BLaER1 (cell line): ENCODE measurements at regions not wholly inside any gene's neighbourhood (a gene's known extent, or its start where the extent isn't known, plus 50 kb on each side); places are given as distances from the start of the nearest gene placed in this dataset.
A peak's percentile ranks its signal among the peaks of the same experiment; 100 is the strongest.

Experiments
- H3K27ac ChIP-seq: shearing (Covaris generic); formaldehyde crosslinking; 2 replicates; pipeline ENCODE4 v1.8.1; 2022
- H3K27me3 ChIP-seq: shearing (Covaris generic); formaldehyde crosslinking; 2 replicates; pipeline ENCODE4 v1.8.1; 2022
- H3K36me3 ChIP-seq: shearing (Covaris generic); formaldehyde crosslinking; 2 replicates; pipeline ENCODE4 v1.8.1; 2022
- H3K4me1 ChIP-seq: shearing (Covaris generic); formaldehyde crosslinking; 2 replicates; pipeline ENCODE4 v1.8.1; 2022
- H3K4me2 ChIP-seq: shearing (Covaris generic); formaldehyde crosslinking; 2 replicates; pipeline ENCODE4 v1.8.1; 2022
- H3K4me3 ChIP-seq: shearing (Covaris generic); formaldehyde crosslinking; 2 replicates; pipeline ENCODE4 v1.8.1; 2022
- H3K9ac ChIP-seq: shearing (Covaris generic); formaldehyde crosslinking; 2 replicates; pipeline ENCODE4 v1.8.1; 2022
- H3K9me3 ChIP-seq: shearing (Covaris generic); formaldehyde crosslinking; 2 replicates; pipeline ENCODE4 v1.8.1; 2022
- H4K20me1 ChIP-seq: shearing (Covaris generic); formaldehyde crosslinking; 2 replicates; pipeline ENCODE4 v1.8.1; 2022
- Cebpa-rat ChIP-seq: shearing (Covaris generic); IDR thresholded peaks from 2 replicates; pipeline ENCODE4 v1.8.1; 2022

DNA sequence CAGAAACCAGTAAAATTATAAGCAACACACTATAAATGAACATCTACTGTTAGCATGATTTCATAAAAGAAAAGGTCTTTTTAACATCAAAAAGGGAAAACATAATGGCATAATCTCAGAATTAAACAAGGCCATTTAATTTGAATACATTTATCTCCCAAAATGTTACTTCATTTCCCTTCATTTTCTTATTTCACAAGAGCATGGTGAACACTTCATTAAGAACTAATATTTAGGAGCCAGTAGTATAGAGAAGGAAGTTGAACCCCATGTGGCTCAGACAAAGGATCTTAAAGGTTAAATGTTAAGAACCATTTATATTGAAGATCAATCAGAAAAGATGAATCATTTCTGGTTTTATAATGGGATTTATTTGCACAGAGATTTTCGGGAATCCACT is 981.7 kb downstream of the TTLL7 start:
- Histone ChIP-seq H4K20me1 (no peaks in the 10 kb centered on the region), H3K9me3 (peaks cover 18% of the 10 kb centered on the region), H3K4me2 (no peak overlapping the region), H3K4me1 (no peaks in the 10 kb centered on the region), H3K27me3 (no peaks in the 10 kb centered on the region), H3K4me3 (no peak overlapping the region), H3K36me3 (no peaks in the 10 kb centered on the region), H3K27ac (no peak overlapping the region), H3K9ac (no peak overlapping the region)
- TF ChIP-seq Cebpa-rat, result no peak

GRCh38 chr1:83016354-83016849 is 982.5 kb downstream of the TTLL7 start:
- Histone ChIP-seq H3K4me2 (no peak overlapping the region), H3K27me3 (no peaks in the 10 kb centered on the region), H3K4me1 (no peaks in the 10 kb centered on the region), H3K27ac (no peak overlapping the region), H3K4me3 (no peak overlapping the region), H3K36me3 (no peaks in the 10 kb centered on the region), H4K20me1 (no peaks in the 10 kb centered on the region), H3K9ac (no peak overlapping the region), H3K9me3 (peaks cover 18% of the 10 kb centered on the region)
- TF ChIP-seq Cebpa-rat, result no peak

- Histone ChIP-seq H3K4me1 (no peaks in the 10 kb centered on the region), H4K20me1 (no peaks in the 10 kb centered on the region), H3K36me3 (no peaks in the 10 kb centered on the region), H3K27ac (no peak overlapping the region), H3K9me3 (peaks cover 7% of the 10 kb centered on the region), H3K27me3 (no peaks in the 10 kb centered on the region), H3K4me3 (no peak overlapping the region), H3K9ac (no peak overlapping the region), H3K4me2 (no peak overlapping the region)
- TF ChIP-seq Cebpa-rat, result no peak
Observed at GRCh38 chr1:83015163-83015562, 983.8 kb downstream of the TTLL7 start.

DNA sequence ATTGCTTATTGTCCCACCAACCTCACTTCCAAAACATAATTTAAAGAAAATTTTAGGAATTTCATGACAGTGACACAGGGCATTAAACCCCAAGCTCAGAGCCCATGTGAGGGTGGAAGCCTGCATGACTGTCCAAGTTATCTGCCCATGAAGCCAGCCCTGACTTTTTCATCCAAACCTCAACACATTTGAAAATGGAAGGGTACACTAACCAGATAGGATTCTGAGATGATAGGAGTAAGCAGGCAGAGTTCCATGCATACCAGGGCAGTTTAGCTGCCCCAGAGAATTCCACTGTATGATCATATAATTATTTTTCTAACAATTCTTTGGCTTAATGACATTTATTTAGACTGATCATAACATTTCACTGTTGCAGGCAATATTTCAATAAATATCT is 986.0 kb downstream of the TTLL7 start:
- no peak for TF ChIP-seq Cebpa-rat

GRCh38 chr1:83011265-83011664 is 987.7 kb downstream of the TTLL7 start:
- TF ChIP-seq Cebpa-rat, result no peak
- H3K27me3 ChIP-seq, result no peaks in the 10 kb centered on the region

More for the DNA sequence above, 986.0 kb downstream of the TTLL7 start:
- H3K9me3 ChIP-seq, result no peaks in the 10 kb centered on the region
- no peak overlapping the region for H3K4me2 ChIP-seq
- H3K4me3 ChIP-seq, result no peak overlapping the region
- no peaks in the 10 kb centered on the region for H3K27me3 ChIP-seq
- no peak overlapping the region for H3K9ac ChIP-seq
- H3K27ac ChIP-seq, result no peak overlapping the region
- no peaks in the 10 kb centered on the region for H3K36me3 ChIP-seq
- H4K20me1 ChIP-seq, result no peaks in the 10 kb centered on the region
- H3K4me1 ChIP-seq, result peaks cover 4% of the 10 kb centered on the region

GRCh38 chr1:83006271-83006670 is 992.7 kb downstream of the TTLL7 start:
- H3K4me2 ChIP-seq, result peak overlapping the region; percentile 53
- H3K4me3 ChIP-seq, result no peak overlapping the region
- no peaks in the 10 kb centered on the region for H3K27me3 ChIP-seq
- no peaks in the 10 kb centered on the region for H3K36me3 ChIP-seq
- no peaks in the 10 kb centered on the region for H3K9me3 ChIP-seq
- peaks cover 33% of the 10 kb centered on the region for H3K4me1 ChIP-seq
- H3K9ac ChIP-seq, result no peak overlapping the region
- H4K20me1 ChIP-seq, result no peaks in the 10 kb centered on the region
- TF ChIP-seq Cebpa-rat, result no peak
- no peak overlapping the region for H3K27ac ChIP-seq

More at GRCh38 chr1:83011265-83011664, 987.7 kb downstream of the TTLL7 start:
- H3K9me3 ChIP-seq, result no peaks in the 10 kb centered on the region
- no peak overlapping the region for H3K4me3 ChIP-seq
- no peak overlapping the region for H3K9ac ChIP-seq
- H3K4me2 ChIP-seq, result no peak overlapping the region
- H3K36me3 ChIP-seq, result no peaks in the 10 kb centered on the region
- peaks cover 21% of the 10 kb centered on the region for H3K4me1 ChIP-seq
- H3K27ac ChIP-seq, result no peak overlapping the region
- H4K20me1 ChIP-seq, result no peaks in the 10 kb centered on the region

GRCh38 chr1:83000286-83000685 is 998.6 kb downstream of the TTLL7 start:
- no peaks in the 10 kb centered on the region for H4K20me1 ChIP-seq
- H3K36me3 ChIP-seq, result no peaks in the 10 kb centered on the region
- no peak overlapping the region for H3K4me2 ChIP-seq
- no peak for TF ChIP-seq Cebpa-rat
- H3K4me1 ChIP-seq, result peaks cover 2% of the 10 kb centered on the region
- H3K27ac ChIP-seq, result no peak overlapping the region
- no peak overlapping the region for H3K9ac ChIP-seq
- H3K4me3 ChIP-seq, result no peak overlapping the region
- H3K27me3 ChIP-seq, result no peaks in the 10 kb centered on the region
- no peaks in the 10 kb centered on the region for H3K9me3 ChIP-seq

- H4K20me1 ChIP-seq, result no peaks in the 10 kb centered on the region
- no peak overlapping the region for H3K9ac ChIP-seq
- H3K27ac ChIP-seq, result no peak overlapping the region
- H3K4me2 ChIP-seq, result no peak overlapping the region
- no peaks in the 10 kb centered on the region for H3K4me1 ChIP-seq
- H3K36me3 ChIP-seq, result no peaks in the 10 kb centered on the region
- H3K27me3 ChIP-seq, result no peaks in the 10 kb centered on the region
- H3K4me3 ChIP-seq, result no peak overlapping the region
- H3K9me3 ChIP-seq, result peaks cover 5% of the 10 kb centered on the region
- no peak for TF ChIP-seq Cebpa-rat
Observed at GRCh38 chr1:82995951-82996350, 1003.0 kb downstream of the TTLL7 start.

DNA sequence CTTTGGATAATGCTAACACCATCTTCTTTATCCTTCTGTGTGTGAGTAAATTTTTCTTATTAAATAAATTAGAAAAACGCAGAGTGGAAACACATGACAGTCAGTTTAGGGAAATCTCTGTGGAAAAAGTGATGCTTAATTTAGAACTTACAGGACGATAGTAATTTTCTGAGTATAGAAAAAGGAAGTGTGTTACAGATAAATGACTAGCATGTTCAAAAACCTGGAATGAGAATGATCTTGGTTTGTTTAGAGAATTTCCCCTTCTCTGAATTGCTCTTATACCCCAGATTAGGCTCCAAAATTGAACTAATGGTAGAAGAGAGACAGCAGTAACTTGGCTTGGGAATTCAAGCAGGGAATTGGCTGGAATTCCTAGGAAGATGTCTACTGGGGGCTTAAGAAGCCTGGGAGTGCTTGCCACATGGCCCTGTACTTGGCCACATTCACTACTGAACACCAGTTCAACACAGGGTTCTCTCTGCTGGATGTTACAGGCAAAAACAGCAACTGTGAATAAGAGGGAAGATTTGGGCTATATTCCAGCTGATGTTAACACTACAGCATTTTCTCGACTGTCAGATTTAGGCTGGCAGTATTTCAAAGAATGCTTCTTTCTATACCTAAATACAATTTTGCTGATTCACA is 1004.2 kb downstream of the TTLL7 start:
- H3K27me3 ChIP-seq, result no peaks in the 10 kb centered on the region
- H3K36me3 ChIP-seq, result no peaks in the 10 kb centered on the region
- H3K4me3 ChIP-seq, result no peak overlapping the region
- no peak overlapping the region for H3K4me2 ChIP-seq
- H3K9me3 ChIP-seq, result peaks cover 5% of the 10 kb centered on the region
- H3K27ac ChIP-seq, result no peak overlapping the region
- no peak for TF ChIP-seq Cebpa-rat
- H4K20me1 ChIP-seq, result no peaks in the 10 kb centered on the region
- no peak overlapping the region for H3K9ac ChIP-seq
- H3K4me1 ChIP-seq, result no peaks in the 10 kb centered on the region

DNA sequence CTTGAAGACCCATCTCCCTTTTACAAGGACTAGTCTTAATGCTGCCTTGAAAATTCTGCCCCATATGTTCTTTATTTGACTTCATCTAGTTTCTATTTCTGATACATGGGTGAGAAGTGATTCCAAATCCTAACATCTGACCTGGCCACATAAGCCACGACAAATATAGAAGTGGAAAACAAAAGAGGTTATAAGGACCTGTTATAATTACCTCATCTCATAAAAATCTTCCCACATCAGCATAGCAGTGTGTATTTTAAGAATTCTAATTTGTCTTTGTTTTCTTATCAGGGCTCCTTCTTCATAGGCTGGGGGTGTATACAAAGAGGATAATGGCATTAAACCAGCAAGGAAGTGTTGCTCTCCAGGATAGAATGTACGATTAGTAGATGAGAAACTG is 1007.4 kb downstream of the TTLL7 start:
- Histone ChIP-seq H3K27ac (no peak overlapping the region), H4K20me1 (no peaks in the 10 kb centered on the region), H3K36me3 (no peaks in the 10 kb centered on the region), H3K9me3 (peaks cover 5% of the 10 kb centered on the region), H3K4me1 (no peaks in the 10 kb centered on the region), H3K4me3 (no peak overlapping the region), H3K9ac (no peak overlapping the region), H3K4me2 (no peak overlapping the region), H3K27me3 (no peaks in the 10 kb centered on the region)
- no peak for TF ChIP-seq Cebpa-rat
